Sigmoid colon (tissue), 4 donors: ENCODE measurements at regions not wholly inside any gene's neighbourhood (a gene's known extent, or its start where the extent isn't known, plus 50 kb on each side); places are given as distances from the start of the nearest gene placed in this dataset.

Experiments
- CTCF ChIP-seq, 4 experiments: fragments of 450-650 bp in 3 of 4; fragments of 200-600 bp in 1 of 4; IDR thresholded peaks; one replicate each; pipeline ENCODE4 v1.5.1; 2016 to 2019; ENCODE audit warnings: antibody characterized with exemption in 4 of 4, mild to moderate bottlenecking in 3 of 4, moderate library complexity in 2 of 4
- EP300 ChIP-seq, 4 donors: sonication (generic); formaldehyde crosslinking; IDR thresholded peaks; one replicate each; pipeline ENCODE4 v1.6.1; 2017; ENCODE audit warnings: antibody characterized with exemption in 4 of 4
- POLR2A ChIP-seq, 2 donors: fragments of 450-650 bp; IDR thresholded peaks; one replicate each; pipeline ENCODE4 v1.6.1; 2016; ENCODE audit warnings: antibody characterized with exemption in 2 of 2, mild to moderate bottlenecking in 2 of 2, moderate library complexity in 2 of 2

- TF ChIP-seq CTCF (IDR thresholded peaks at IDR 0.05): no peak
- no peak for TF ChIP-seq EP300 (IDR thresholded peaks at IDR 0.05)
- no peak for TF ChIP-seq POLR2A (IDR thresholded peaks at IDR 0.05)
Measured at GRCh38 chr12:127934409-127934808, 332.6 kb upstream of the TMEM132C start.
